NCI-H345 treated with DMSO at 0.1 percent for 48 hours (cell line): ENCODE measurements at regions not wholly inside any gene's neighbourhood (a gene's known extent, or its start where the extent isn't known, plus 50 kb on each side); places are given as distances from the start of the nearest gene placed in this dataset.
"Not testable (repeated sequence)": the region's sequence is repeated elsewhere in the genome, so short reads cannot be mapped to it uniquely, and the experiment has no call there.

Source experiments
- DNase-seq: peaks from one replicate; lab custom pipeline; 2025; ENCODE audit not compliant: unreplicated experiment; lab: John Stamatoyannopoulos, UW

DNA sequence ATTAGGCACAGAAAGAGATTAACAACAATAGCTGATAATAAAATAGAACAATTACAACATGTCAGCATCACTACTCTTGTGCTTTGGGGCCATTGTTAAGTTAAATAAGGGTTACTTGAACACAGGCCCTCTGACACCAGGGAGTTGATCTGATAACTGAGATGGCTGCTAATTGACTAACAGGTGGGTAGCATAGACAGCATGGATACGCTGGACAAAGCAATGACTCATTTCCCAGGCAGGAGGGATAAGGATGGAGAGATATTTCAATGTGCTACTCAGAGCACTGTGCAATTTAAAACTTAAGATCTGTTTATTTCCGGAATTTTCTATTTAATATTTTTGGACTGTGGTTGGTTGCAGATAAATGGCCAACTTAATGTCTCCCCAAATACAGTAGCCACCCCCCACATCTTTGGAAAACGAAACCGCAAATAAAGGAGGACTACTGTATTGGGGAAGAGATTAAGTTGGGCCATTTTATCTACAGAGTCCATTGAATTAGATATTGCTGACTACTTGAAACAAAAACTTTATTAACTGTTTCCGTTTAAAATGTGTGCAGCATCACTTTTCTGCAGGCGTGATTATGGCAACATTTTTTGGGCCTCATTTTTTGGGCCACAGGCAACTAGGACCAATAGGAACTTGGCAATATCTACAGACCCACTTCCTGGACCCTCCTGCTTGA lies 200.6 kb upstream of the KLF3 start:
- no peak for DNase-seq

DNA sequence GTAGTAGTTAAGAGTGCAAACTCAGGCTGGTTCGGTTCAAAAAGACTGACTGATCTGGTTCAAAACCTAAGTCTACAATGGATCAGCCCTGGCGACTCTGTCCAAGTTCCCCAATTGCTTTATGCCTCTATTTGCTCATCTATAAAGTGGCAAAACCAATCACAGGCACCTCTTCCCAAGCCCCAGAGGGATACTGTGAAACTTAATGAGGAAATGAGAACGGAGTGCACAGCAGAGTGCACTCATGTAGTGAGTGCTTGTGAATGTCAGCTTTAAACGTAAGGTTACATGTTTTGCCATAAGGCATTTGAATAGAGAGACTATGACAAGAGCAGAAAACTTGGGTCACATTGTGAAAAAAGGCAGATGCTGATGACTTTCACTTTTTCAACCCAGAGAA lies 199.7 kb upstream of the KLF3 start:
- DNase-seq, result no peak

DNA sequence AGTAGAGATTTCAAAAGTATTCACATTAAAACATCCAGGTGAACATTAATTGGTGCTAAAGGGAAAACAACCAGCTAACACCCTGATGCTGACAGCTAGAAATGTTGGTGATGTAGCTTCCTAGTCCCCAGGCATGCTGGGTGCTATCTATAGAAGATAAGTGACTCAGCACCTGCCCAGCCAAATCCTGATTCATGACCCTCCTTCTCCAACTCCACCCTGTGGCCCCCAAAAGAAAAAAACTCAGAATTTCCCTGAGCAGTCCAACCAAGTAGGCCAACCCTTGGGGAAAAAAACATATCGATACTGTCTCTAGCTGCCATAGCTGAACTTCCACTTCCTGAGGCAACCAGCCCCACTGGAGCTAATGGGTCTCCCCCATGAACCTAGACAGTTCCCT lies 197.6 kb upstream of the KLF3 start:
- DNase-seq, result no peak

DNA sequence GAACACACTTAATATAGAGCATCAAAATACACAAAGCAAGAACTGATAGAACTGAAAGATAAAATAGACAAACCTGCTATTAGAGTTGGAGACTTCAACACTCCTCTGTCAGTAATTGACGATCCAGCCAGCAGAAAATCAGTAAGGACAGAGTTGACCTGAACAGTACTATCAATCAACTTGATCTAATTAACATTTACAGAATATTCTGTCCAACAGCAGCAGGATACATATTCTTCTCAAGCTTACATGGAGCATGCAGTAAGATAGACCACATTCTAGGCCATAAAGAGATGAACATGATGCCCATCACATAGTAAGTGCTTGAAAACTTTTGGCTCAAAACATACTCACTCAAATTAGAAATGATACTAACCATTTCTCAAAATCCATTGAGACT lies 196.7 kb upstream of the KLF3 start:
- no peak for DNase-seq

DNA sequence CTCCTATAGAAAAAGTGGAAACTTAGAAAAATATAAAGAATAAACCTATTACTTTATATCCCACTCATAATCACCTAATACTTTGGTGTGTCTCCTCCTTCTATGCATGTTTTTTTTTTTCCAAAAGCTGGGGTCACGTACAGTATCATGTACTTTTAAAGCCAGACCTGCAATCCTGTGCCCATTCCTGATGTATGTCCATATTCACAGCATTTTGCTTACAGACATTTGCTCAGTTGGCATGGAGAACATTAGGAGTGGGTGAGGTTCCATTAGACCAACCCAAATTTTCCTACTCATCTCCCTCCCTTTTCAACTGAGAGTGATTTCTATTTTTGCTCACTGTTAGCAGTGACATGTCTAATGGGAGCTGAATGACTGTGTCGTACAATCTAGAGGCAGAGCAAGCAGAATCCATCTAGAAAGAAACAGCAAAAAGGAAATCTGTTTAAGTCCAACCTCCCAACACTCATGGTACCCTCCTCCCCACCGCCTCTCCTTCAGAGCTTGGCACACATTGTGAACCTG lies 195.6 kb upstream of the KLF3 start:
- DNase-seq, result no peak

DNA sequence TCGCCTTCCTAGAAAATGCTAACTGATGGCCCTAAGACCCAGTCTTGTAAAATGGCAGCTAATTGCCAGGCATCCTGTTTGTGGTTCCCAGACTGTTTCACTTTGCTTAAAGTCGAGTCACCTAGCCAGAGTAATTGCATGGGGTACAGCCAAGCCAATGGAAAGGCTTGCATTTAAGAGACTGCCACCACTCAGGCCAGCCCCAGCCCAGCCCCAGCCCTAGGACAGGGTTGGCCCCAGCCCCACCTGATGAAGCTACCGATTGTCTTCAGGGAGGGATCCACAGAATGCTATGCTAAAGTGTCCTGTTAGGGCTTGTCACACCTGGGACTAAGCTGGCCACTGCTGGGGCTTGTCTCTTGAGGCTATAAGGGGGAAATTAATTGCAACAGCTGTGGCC lies 194.6 kb upstream of the KLF3 start:
- no peak for DNase-seq

DNA sequence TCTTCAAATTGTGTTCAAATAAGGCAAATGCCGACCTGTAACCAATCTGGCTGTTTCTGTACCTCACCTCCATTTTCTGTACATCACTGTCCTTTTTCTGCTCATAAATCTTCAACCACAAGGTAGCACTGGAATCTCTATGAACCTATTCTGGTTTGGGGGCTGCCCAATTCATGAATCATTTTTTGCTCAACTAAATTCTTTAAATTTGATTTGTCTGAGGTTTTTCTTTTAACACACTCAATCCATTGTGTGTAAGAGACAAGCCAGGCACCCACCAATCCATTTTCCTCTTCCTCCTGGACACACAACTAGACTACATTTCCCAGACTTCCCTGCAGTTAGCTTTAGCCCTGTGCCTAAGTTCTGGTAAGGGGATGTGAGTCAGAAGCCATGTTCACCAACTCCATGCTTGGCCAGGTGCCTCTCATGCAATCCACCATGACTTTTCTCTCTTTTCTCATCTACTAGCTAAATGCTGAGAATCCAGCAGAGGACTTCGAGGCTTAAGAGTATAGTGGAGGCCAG lies 193.2 kb upstream of the KLF3 start:
- DNase-seq, result no peak

DNA sequence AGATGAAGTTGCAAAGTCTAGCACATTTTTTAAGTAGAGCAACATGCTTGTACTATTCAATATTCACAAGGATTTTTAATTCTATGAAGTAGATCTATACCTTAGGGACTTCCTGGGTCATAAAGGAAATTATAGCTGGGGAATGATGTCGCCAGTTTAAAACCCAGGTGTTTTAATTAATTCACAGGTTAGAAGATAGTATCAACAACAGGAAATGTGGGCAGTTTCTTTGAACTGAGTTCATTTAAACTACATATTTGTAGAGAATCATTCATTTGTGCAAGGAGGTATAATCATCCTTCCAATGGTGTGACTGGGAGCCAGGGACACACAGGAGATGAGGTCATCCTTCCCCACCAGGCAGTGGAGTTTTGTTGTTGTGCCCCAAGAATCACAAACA lies 181.3 kb upstream of the KLF3 start:
- no peak for DNase-seq

DNA sequence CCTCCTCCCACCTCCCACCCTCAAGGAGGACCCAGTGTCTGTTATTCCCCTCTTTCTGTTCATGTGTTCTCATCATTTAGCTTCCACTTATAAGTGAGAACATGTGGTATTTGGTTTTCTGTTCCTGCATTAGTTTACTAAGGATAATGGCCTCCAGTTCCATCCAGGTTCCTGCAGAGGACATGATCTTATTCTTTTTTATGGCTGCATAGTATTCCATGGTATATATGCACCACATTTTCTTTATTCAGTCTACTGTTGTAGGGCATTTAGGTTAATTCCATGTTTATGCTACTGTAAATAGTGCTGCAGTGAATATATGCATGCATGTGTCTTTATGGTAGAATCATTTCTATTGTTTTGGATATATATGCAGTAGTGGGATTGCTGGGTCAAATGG lies 180.4 kb upstream of the KLF3 start:
- not testable (repeated sequence) for DNase-seq

DNA sequence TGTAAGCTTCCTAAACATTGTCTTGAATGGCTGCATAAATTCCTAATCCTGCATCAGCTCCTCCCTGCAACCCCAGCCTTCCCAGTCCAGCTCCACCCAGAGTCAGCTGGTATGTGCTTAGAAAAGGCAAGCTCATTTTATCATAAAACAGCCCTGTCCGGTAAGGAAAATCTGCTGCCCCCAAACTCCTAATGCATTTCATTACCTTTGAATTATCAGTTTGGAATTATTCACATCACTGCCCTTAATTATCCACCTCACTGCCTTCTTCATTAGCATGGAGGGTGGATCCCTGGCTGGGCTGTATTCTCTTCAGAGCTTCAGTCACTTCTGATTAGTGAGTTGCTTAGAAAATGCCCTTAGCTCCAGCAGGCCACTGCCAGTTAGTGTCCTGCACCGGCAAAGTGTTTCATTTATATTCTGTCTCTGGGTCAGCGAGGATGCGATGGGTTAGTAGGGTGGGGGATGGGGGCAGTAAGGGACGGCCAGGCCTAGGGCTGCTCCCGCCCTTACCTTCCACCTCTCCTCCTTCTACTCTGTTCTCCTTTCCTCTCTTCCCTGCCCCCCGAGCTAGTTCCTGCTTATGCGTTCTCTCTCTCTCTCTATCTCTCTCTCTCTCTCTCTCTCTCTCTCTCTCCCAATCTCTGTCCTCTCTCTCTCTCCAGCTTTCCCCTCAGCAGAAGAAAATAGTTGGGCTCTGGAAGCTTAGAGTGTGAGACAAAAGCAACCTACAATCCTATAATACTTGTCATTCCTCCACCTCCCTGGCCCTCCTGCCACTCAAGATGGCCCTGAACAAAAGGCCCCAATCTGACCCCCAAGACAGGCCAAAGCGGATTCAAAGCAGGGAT lies 174.8 kb upstream of the KLF3 start:
- no peak for DNase-seq

DNA sequence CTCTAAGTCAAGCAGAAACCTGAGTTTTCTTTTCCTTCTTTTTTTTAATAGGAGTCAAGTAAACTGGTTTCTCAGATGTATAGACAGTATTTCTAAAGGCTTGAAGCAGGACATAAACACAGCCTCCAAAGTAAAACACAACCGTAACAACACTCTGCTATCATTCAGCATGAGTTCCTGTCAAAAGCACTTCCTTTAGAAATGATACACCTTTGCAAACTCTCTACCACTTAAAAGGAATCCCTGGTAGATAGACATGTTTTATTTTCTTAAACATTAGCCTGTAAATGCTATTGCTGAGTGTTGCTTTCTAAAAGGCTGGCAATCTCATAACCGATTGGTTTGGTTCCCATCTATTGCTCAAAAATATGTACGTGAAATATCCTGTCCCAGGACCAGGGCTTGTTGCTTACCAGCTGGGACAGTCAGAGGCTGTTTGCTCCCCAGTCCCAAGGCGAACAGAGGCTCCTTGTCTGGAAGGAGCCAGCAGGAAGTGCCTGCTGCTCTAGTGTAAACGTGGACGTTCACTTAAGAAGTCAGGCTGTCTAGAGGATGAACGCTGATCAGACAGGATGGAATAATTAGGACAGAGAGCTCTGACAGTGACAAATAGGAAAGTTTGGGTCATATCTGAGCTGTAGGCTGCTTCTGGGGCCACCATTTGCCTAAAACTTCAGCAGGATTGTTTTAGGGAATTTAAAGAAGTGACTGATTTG lies 173.9 kb upstream of the KLF3 start:
- DNase-seq, result no peak

DNA sequence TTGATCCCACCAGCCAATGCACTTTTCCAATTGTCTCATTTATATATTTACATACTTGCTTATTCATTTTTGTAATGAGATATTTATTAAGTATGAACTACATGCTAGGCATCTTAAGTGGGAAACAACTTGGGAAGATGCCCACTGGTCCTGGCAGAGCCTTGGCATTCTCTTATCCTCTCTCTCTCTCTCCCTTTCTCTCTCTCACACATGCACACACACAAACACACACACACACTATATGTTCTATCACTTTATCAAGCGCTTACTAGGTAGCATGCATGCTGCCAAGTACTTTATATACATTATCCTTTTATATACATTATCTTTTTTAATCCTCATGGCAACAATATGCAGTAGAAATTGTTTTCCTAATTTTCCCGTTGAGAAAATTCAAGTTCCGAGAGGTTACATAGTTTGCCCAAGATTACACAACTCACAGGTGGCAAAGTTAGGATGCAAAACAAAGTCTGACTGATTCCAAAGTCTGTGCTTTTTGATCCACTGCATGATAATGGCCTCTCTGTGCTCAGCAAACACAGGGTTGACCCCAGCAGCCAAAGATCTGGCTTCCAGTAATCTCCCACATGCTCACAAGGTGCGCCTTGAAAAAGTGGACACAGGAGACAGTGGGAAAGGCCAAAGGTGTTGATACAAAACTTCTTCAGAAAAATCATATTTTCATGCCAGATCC lies 173.1 kb upstream of the KLF3 start:
- DNase-seq, result no peak

DNA sequence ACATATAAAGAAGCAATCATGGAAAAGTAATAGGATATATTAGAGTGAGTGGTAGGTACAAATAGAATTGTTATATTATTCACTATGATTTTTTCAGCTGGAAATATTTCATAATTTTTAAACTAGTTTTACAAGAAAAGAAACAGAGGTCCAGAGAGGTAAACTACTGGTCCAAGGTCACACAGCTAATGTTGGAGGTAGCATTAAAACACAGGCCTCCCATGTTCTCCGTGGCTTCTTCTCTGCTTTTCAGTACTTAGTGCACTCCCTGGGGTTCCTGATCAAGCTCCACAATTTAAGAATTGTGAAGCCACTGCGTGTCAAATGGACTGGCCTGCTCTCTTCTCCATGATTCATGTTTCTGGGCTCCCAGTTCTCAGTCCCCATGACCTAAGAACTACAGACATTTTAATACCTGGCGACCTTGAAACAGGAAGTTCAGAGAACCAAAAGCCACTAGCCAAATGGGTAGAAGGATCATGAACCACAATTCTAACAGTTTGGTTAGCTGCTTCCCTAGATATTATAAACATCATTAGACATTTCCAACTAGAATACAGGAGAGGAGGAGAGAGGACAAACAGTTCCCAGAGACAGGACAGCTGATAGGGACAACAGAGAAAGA lies 172.0 kb upstream of the KLF3 start:
- DNase-seq, result no peak

DNA sequence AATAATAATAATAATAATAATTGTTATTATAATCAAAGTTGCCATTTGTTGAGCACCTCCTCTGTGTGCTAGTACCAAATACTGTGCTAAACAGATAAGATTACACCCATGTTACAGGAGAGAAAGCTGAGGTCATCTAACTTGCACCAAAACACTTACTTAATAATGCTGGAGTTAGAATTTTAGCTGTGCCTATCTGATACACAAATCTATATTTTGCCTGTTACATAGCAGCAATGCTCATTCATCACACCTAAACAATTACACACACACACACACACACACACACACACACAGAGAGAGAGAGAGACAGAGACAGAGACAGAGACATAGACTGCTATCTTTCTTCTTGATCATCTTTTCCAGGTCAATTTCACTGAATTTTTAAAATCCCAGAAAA lies 170.9 kb upstream of the KLF3 start:
- no peak for DNase-seq

DNA sequence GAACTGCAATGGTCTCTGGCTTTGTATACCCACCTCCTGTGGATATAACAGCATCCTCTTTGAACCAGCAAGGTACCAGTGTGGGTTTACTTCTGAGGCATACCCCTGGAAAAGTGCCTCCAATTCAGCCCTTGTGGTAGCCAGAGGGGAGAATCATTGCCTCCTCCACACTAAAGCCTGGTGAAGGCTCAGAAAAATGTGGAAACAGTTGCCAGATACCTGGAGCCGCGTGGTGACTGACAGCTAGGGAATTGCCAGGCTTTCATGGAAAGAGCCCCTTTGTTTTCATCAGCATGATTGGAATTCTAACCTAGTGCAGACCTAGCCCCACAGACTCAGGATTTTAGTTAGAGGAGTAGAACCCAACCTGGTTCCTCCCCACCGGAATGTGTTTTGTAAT lies 168.6 kb upstream of the KLF3 start:
- DNase-seq, result no peak

DNA sequence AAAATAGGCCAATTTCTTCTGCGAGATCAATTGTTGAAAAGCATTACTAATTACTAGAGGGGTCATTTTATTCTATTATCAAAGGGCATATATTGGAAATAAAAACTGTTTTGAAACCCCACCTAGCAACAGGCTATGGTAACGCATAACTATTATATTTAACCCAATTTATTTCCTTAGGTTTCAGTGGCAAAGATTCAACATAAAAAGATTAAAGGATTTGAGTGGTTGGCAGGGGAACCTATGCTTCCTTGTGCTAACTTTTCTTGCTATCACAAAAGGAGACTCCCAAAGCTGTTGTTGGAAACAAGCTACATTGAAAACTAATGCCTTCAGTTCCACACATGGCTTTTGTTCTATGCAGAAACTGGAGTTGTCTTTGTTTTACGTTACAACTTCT lies 166.9 kb upstream of the KLF3 start:
- DNase-seq, result no peak

DNA sequence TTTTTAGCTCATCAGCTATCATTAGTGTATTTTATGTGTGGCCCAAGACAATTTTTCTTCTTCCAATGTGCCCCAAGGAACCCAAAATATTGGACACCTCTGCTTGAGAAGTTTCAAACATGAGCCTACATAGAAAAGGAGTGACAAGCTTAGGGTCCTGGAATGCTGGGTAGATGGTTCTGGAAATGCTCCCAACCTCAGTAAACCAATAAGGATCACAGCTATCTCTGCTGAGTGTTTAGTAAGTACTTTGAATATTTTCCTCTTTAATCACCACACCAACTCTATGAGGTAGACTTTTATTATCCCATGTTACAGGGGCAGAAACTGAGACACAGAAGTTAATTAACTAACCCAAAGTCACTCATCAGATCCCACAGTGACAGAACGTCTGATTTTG lies 164.9 kb upstream of the KLF3 start:
- no peak for DNase-seq

DNA sequence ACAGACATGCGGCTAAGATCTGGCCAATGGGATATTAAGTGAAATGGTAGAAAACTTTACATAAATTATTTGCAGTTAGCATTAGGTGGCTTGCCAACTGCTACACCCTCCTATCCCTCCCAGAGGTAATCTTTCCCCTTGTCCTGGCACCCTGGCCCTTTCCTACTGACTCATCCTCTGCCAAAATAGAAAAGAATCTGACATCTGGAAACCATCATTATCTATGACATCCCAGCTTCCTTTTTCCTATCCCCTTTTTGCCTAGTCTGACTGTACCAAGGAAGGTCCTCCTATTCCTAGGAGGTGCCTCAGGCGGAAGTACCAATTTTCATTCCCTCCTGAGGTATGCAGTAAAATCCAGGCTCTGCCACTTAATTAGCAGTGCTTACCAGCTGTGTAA lies 163.6 kb upstream of the KLF3 start:
- no peak for DNase-seq

DNA sequence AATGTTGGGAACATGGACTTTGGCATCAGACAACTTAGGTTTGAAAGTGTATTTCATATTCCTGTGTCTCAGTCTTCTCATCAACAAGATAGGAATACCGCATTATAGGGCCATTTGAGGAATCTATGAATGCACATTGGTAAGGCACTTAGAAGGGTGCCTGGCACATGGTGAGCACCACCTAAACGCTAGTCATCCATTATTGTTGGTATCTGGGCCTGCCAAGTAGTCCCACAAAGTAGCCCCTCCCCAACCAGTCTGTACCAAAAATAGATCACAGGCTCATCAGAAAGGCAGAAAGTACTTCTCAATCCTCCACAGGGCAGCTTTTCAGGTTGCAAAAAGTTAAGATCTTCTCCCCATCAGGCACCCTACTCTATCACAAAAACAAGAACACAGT lies 162.3 kb upstream of the KLF3 start:
- DNase-seq, result no peak

DNA sequence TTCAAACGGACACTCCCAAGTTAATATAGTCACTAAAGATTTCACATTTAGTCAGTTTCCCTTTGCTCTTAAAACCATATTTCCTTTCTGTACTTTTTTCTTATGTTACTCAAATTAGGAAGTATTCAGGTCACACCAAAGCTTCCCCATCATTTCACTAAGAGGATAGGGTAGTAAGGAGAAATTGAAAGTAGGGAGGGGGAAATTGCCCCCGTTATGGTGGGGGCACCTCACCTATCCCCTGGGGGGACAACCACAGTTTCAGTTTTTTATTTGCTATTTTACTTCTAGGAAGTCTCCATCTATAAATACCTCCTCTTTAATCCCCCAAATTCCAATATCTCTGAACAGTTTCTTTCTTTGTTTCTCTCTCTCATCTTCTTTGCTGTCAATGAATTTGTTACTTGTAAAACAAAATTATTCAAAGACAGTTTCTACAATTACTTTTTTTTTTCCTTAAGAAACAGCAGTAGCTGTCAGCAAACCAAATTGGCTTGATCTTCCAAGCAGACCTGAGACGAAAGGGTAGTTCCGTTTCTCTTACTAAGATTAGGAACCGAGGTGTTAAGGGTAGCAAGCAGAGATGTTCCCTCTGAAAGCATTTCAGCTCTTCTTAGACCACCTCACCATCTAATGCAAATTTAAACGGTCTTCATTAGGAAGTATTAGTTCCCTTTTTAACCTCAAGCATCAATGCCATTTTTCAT lies 160.2 kb upstream of the KLF3 start:
- no peak for DNase-seq
